ENCODE measurements at regions not wholly inside any gene's neighbourhood (a gene's known extent, or its start where the extent isn't known, plus 50 kb on each side); places are given as distances from the start of the nearest gene placed in this dataset.

DNA sequence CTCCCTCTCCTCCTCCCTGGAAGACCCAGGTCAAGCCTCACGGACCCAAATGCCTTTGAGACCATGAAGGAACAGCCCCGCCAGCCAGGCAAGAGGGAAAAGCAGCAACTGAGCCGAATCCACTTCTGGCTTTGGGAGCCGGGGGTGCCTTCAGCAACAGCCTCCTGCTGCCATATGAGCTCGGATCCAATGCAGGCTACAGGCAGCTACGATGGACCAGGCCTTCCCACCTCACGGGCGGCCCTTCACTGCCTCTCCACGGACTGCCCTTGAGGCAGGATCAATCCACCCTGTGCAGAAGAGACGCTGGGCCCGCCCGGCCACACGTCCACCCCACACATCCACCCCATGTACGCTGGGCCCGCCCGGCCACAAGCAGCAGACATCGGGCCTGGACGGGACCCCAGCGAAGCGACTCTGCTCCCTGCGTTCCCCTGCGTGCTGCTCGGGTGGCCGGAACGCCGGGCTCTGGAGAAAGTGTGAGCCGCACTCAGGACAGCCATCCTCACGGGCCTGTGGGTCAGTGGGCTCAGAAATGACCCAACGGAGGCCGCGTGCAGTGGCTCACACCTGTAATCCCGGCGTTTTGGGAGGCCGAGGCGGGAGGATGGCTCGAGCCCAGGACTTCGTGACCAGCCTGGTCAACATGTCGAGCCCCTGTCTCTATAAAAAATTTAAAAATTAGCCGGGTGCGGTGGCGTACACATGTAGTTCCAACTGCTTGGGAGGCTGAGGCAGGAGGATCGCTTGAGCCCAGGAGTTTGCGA lies 82.0 kb downstream of the FOXL3 start:
- no peak for DNase-seq

GRCh38 chr7:372546-372931 lies 82.6 kb downstream of the FOXL3 start:
- DNase-seq = no peak

DNA sequence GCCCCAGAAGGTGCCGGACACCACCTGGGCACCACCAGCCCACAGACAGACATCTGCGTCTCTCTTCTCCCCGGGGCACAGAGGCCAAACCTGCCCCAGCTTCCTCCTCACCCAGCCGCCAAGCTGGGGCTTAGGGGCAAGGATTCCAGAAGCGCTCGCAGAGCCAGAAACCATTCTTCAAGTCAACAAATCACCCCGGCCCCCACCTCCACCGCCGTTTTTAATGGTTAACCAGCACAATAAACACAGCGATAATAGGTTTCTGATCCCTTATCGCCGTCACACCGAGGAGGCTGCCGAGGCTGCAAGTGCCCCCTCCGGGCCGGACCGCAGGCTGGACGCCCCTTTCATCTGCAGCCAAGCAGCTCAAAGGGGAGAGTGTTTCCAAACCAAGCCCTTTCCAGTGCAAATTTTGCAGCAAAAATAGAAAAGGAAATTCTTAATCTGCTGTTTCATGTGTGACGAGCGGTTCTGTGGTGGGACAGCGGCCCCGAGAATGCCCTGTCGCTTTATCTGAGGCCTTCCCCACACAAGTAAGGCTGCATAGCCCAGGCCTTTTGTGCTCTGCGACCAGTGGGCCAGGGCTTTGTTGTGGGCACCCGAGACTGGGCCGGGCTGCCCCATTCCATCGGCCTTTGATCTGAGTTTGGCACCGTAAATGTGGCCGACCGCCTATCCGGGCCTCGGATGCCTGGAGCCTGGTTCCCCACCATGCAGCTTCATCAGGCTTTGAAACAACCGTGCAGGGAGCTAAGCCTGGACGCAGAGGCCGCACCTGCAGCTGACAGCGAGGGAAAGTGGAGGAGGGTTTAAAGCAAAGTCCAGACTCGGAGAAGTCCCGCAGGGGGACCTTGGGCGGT lies 83.2 kb downstream of the FOXL3 start:
- no peak for DNase-seq

GRCh38 chr7:373818-374705 lies 84.1 kb downstream of the FOXL3 start:
- DNase-seq = no peak

DNA sequence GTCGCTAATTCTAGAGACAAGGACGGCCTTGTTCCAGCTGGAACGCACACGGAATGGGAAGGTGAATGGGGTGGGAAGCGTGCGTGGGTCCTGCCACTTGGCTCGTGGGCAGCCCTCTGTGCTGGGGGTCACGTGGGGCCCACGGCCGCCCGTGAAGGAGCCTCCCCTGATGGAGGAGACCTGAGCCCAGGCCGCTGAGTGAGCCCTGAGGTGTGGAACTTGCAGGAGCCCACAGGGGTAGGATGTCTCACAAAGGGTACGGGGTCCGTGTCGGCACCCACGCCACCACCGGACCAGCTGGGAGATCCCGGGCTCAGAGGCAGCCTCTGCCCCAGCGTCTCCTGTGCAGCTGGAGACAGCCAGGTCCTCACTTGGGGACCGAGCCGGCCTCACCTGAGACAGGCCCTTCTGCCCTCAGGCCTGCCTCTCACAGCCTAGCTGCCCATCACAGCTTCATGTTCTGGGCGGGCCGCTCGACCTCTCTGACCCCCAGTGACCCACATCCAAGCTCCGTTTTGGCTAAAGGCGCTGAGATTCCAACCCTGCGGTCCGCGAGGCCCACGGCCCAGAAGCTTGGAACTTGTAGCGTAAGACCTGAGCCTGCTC lies 84.8 kb downstream of the FOXL3 start:
- DNase-seq = no peak

GRCh38 chr7:375321-375831 lies 85.4 kb downstream of the FOXL3 start:
- DNase-seq = no peak

DNA sequence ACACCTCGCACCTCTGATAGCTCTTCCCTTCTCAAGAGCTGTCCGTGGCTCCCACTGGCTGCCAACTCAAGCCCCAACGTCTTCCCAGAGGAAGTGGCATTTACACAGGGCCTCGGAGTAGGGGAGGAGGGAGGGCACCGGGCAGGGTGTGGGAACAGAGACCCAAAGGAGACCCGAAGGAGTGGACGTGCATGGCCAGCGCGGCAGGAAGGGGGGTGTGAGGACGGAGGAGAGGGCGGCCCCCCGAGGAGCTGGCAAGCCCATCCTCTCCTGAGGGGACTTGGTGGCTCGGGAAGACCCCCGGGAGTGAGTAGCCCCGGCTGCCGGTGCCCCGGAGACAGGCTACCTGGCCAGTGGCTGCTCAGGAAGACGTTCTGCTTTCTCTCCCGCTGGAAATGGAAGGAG lies 85.9 kb downstream of the FOXL3 start:
- DNase-seq = no peak

DNA sequence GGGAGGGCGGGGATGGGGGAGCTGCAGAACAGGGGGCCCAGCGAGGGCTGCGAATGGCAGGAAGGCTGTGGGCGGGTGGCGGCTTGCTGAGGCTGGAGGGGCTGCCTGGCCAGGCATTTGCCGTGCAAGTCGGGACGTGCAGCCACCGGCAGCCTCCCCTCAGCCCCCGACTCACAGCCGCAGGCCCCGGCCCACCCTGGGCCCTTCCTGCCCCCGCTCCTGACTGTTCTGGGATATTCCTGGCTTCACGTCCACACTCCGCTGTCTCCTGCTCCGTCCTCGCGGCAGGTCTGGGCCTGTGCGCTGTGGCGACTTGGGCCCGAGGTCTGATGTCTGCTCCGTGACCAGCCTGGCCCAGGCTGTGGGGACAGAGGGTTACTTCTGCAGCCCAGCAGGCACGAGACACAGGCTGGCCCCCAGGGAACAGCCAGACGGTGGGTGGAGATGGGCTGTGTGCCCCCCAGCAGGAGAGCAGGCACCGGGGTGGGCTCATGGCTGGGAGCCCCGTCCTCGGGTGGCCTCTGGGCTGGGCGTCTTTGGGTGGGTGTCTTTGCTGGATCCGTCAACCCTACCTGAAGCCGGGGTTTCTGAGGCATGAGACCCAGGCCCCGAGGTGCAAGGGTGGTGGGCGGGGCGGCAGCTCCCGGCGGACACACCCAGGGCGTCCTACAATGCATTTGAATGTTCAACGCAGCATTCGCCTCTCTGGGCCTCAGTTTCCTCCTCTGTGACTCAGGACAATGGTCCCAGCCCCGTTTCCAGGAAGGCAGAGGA lies 86.5 kb downstream of the FOXL3 start:
- DNase-seq = no peak

DNA sequence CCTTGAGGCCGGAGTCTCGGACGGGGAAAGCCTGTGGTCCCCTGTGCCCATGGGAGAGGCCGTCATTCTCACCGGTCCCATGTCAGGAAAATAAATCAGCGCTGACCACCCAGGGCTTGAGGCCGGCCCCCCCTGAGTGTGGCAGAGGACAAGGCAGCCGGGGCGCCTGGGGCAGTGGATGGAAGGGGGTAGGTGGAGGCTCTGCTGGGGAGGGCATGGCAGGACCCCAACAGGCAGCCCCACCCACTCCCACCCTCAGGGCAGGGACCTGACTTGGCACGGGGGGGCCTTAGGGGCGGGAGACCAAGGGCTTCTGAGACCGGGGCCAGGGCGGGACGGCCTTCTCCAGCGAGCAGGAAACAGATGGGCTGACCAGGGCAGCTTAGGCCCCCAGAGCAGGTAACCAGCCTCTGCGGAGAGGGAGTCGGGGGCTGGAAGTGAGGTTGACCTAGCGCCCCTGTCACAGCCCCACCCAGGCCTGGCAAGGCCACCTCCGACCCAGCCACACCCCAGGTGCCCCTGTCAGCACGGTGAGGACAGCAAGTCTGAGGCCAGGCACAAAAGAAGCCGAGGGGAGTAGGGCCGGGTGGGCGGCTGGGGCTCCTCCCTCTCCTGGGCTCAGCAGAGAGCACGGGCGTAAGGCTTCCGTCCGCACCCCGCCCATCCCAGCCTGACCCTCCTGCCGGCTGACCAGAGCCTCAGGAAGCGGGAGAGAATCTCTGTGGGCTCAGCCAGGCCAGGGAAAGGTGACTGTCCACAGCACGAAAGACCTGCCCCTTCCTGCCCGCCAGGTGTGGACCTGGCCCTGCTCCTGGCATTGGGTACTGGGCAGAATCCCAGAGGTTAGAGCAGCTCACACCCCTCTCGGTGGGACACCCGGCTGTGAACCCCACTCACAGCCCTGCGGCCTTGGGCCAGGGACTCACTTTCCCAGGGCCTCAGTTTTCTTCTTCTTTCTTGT lies 87.4 kb downstream of the FOXL3 start:
- no peak for DNase-seq

DNA sequence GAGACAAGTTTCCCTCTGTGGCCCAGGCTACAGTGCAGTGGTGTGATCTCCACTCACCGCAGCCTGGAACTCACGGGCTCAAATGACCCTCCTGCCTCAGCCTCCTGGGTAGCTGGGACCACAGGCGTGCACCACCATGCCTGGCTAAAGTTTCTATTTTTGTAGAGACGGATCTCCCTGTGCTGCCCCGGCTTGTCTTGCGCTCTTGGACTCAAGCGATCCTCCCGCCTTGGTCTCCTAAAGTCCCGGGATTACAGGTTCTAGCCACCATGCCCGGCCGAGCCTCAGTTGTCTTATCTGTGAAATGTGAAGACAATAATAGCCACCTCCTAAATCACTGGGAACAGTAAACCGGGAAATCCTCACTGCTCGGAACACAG lies 88.1 kb downstream of the FOXL3 start:
- no peak for DNase-seq

GRCh38 chr7:378551-379455 lies 88.8 kb downstream of the FOXL3 start:
- DNase-seq = no peak

- DNase-seq = no peak
Observed at GRCh38 chr7:379456-380138, 89.6 kb downstream of the FOXL3 start.

GRCh38 chr7:380139-380485 lies 90.1 kb downstream of the FOXL3 start:
- DNase-seq = no peak

DNA sequence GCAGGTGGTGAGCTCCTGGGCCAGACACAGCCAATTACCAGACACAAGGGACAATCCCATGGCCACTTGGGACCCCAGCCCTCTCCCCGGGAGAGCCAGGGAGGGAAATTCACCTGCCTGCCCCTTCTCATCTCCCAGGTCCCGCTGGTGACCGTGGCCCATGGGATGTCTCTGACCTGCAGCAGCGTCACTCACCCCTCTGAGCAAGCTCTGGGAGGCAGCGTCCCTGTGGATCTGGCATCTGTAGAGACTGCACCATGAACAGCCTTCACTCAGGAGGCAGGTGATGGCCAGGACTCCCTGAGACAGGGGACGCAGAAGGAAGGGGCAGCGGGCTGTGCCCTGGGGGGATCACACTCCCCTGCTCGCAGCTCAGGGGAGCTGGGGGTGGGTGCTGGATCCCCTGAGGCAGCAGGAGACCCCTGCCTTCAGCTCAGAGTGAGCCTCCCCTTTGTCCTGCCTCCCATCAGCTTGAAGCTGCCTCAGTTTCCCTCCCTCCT lies 90.8 kb downstream of the FOXL3 start:
- DNase-seq = no peak

DNA sequence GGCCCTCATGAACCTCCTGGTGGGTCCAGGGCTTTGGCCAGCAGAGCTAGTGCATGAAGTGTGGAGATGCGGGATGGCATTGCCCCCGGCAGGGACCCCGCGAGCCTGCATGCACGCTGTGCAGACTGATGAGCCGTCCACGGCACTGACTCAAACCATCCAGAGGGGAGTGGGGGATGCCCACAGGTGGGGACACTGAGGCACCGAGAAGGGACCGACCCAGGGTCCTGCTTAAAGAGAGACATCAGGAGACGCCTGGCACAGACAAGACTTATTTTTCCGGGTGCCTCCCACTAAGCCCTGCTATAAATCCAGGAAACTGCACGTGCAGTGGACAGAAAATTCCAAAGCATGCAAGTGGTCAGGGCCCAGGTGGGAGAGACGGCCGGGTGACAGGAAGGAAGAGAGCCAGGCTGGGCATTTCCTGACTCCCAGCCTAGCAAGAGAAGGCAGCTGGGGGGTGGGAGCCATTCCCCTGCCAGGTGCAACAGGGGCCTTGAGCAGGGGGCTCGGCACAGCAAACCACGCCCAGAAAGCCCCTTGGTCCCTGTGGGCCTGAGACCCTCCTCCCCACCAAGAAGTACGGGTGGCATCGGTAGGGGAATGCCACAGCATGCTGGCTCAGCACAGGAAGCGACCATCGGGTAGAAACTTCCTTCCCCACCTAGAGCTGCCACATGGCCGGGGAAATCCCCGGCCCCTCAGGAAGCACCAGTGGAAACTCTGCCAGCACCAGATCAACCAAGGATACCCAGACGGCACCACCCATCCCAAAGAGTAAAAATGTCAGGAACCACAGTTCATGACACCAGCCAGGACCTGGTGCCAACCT lies 91.5 kb downstream of the FOXL3 start:
- DNase-seq = peak; percentile 36

DNA sequence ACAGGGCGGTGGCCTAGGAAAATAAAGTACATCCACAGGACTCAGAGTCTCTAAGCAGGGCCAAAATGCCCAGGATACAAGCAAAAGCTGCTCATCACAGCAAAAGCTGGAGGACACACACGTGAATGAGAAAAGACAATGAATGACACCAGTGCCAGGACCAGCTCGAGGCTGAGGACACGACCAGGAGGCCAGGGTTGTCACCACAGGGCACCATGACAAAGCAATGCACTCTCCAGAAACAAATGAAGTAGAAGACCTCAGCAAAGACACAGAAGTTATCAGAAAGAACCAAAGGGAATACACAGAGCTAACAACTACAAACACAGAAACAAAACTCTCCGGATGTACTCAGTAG lies 92.1 kb downstream of the FOXL3 start:
- no peak for DNase-seq

DNA sequence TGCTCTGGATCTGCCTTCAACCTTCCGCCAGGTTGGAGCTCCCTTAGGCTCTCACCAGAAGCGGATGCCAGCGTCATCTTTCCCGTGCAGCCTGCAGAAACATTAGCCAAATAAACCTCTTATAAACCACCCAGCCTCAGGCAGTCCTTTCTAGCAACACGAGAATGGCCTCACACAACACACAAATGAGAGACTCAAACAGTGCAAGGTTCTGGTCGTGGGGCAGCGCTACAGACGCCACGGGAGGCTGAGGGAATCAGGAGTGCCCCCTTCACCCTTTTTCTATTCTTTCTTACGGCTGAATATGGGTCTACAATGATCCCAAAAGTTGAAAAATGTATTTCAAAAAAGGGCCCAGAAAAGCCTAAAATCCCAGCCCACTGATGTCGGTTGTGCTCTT lies 96.4 kb downstream of the FOXL3 start:
- DNase-seq = no peak
